ENCODE measurements at regions not wholly inside any gene's neighbourhood (a gene's known extent, or its start where the extent isn't known, plus 50 kb on each side); places are given as distances from the start of the nearest gene placed in this dataset.

- H3K4me3 ChIP-seq (ENCODE audit: low read length): no peak overlapping the region
- no peaks in the 10 kb centered on the region for H3K79me2 ChIP-seq (ENCODE audit: low read length)
- H4K20me1 ChIP-seq (ENCODE audit: insufficient read depth, low read length): no peaks in the 10 kb centered on the region
- TF ChIP-seq EZH2phosphoT487 (IDR thresholded peaks at IDR 0.05; ENCODE audit: low read length) (no peak), EZH2 (optimal IDR thresholded peaks at IDR 0.05; ENCODE audit: low read depth, low read length) (no peak)
- TF ChIP-seq, protein P1, sequence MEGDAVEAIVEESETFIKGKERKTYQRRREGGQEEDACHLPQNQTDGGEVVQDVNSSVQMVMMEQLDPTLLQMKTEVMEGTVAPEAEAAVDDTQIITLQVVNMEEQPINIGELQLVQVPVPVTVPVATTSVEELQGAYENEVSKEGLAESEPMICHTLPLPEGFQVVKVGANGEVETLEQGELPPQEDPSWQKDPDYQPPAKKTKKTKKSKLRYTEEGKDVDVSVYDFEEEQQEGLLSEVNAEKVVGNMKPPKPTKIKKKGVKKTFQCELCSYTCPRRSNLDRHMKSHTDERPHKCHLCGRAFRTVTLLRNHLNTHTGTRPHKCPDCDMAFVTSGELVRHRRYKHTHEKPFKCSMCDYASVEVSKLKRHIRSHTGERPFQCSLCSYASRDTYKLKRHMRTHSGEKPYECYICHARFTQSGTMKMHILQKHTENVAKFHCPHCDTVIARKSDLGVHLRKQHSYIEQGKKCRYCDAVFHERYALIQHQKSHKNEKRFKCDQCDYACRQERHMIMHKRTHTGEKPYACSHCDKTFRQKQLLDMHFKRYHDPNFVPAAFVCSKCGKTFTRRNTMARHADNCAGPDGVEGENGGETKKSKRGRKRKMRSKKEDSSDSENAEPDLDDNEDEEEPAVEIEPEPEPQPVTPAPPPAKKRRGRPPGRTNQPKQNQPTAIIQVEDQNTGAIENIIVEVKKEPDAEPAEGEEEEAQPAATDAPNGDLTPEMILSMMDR (IDR thresholded peaks at IDR 0.05; ENCODE audit: low read length): no peak
- no peak for DNase-seq
- H3K9me3 ChIP-seq (replicated peaks; ENCODE audit: insufficient read depth, low read length): no peaks in the 10 kb centered on the region
- peaks cover 97% of the 10 kb centered on the region for H3K27me3 ChIP-seq (replicated peaks; ENCODE audit: insufficient read depth, low read length)
- H3K4me2 ChIP-seq (ENCODE audit: low read depth, low read length): no peak overlapping the region
- no peak overlapping the region for H3K9ac ChIP-seq (ENCODE audit: low read length)
- H3F3A ChIP-seq (ENCODE audit: insufficient read depth, low read length): no peaks in the 10 kb centered on the region
- H2AFZ ChIP-seq (ENCODE audit: low read length): no peak overlapping the region
- H3K9me2 ChIP-seq (replicated peaks; ENCODE audit: insufficient read depth, low read length): no peaks in the 10 kb centered on the region
- no peaks in the 10 kb centered on the region for H3K36me3 ChIP-seq (replicated peaks; ENCODE audit: insufficient read depth, low read length)
- no peak overlapping the region for H3K27ac ChIP-seq (ENCODE audit: low read length)
- no peaks in the 10 kb centered on the region for H3K4me1 ChIP-seq (ENCODE audit: low read length)
These were observed 260.7 kb upstream of the CSF3R start for GRCh38 chr1:36743286-36744005.

DNA sequence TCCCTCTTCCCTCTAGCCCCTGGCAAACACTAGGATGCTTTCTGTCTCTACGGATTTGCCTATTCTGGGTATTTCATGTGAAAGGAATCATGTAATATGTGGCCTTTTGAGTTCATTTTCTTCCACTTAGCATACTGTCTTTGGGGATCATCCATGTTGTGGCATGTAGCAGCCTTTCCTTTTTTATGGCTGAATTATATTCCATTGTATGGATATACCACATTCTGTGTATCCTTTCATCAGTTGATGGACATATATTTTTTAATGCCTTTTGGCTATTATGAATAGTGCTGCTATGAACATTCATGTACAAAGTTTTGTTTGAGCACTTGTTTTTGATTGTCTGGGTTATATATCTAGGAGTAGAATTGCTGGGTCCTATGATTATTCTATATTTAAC, 258.4 kb upstream of the CSF3R start:
- Histone ChIP-seq H3K9ac (ENCODE audit: low read length) (no peak overlapping the region), H3K36me3 (replicated peaks; ENCODE audit: insufficient read depth, low read length) (no peaks in the 10 kb centered on the region), H3K27me3 (replicated peaks; ENCODE audit: insufficient read depth, low read length) (peaks cover 97% of the 10 kb centered on the region), H3K27ac (ENCODE audit: low read length) (no peak overlapping the region), H3F3A (ENCODE audit: insufficient read depth, low read length) (no peaks in the 10 kb centered on the region), H3K9me2 (replicated peaks; ENCODE audit: insufficient read depth, low read length) (no peaks in the 10 kb centered on the region), H3K4me3 (ENCODE audit: low read length) (no peak overlapping the region), H4K20me1 (ENCODE audit: insufficient read depth, low read length) (no peaks in the 10 kb centered on the region), H2AFZ (ENCODE audit: low read length) (no peak overlapping the region), H3K4me1 (ENCODE audit: low read length) (no peaks in the 10 kb centered on the region), H3K4me2 (ENCODE audit: low read depth, low read length) (no peak overlapping the region), H3K79me2 (ENCODE audit: low read length) (no peaks in the 10 kb centered on the region), H3K9me3 (replicated peaks; ENCODE audit: insufficient read depth, low read length) (no peaks in the 10 kb centered on the region)
- DNase-seq: no peak
- TF ChIP-seq EZH2 (optimal IDR thresholded peaks at IDR 0.05; ENCODE audit: low read depth, low read length) (no peak), EZH2phosphoT487 (IDR thresholded peaks at IDR 0.05; ENCODE audit: low read length) (no peak)
- TF ChIP-seq, protein P1 (IDR thresholded peaks at IDR 0.05; ENCODE audit: low read length): no peak

DNA sequence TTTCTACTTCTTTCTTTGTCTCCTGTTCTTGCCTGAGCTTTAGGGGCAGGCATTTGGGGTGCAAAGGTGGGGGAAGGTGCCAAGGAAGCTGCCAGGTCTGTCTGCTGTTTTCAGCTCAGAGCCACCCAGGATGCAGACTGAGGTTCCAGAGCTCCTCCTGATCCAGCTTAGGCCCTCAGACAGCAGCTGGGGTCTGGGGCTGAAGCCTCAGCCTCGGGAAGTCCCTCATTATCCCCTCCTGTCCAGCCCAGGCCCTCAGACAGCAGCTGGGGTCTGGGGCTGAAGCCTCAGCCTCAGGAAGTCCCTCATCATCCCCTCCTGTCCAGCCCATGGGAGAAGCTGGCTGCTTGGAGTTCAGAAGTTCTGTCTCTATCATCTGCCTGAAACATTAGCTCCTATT, 257.7 kb upstream of the CSF3R start:
- Histone ChIP-seq H3K27me3 (replicated peaks; ENCODE audit: insufficient read depth, low read length) (peaks cover 95% of the 10 kb centered on the region), H3K4me1 (ENCODE audit: low read length) (no peaks in the 10 kb centered on the region), H3K36me3 (replicated peaks; ENCODE audit: insufficient read depth, low read length) (no peaks in the 10 kb centered on the region), H2AFZ (ENCODE audit: low read length) (no peak overlapping the region), H3F3A (ENCODE audit: insufficient read depth, low read length) (no peaks in the 10 kb centered on the region), H3K4me3 (ENCODE audit: low read length) (no peak overlapping the region), H3K9ac (ENCODE audit: low read length) (no peak overlapping the region), H3K4me2 (ENCODE audit: low read depth, low read length) (no peak overlapping the region), H3K9me3 (replicated peaks; ENCODE audit: insufficient read depth, low read length) (no peaks in the 10 kb centered on the region), H4K20me1 (ENCODE audit: insufficient read depth, low read length) (no peaks in the 10 kb centered on the region), H3K27ac (ENCODE audit: low read length) (no peak overlapping the region), H3K9me2 (replicated peaks; ENCODE audit: insufficient read depth, low read length) (no peaks in the 10 kb centered on the region), H3K79me2 (ENCODE audit: low read length) (no peaks in the 10 kb centered on the region)
- TF ChIP-seq EZH2phosphoT487 (IDR thresholded peaks at IDR 0.05; ENCODE audit: low read length) (no peak), EZH2 (optimal IDR thresholded peaks at IDR 0.05; ENCODE audit: low read depth, low read length) (no peak)
- TF ChIP-seq, protein P1 (IDR thresholded peaks at IDR 0.05; ENCODE audit: low read length): no peak
- DNase-seq: no peak
